ENCODE measurements at regions not wholly inside any gene's neighbourhood (a gene's known extent, or its start where the extent isn't known, plus 50 kb on each side); places are given as distances from the start of the nearest gene placed in this dataset.

DNA sequence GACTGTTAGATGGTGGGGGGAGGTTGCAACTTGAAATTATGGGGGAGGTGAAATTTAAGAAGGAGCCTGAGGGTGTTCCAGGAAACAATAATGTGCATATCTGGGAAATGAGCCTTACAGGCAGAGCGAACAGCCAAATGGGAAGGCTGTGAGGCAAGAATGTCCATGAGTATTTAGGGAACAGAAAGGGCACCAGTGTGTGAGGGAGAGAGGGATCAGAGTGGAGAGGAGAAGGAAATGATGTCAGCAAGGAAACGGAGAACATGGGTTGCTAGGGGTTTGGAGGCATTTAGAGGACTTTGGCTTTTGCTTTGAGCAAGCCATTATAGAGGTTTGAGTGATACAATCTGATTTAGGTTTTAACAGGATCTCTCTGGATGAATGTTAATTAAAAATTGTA lies 285.4 kb downstream of the TLE4 start:
- TF ChIP-seq, protein P1, sequence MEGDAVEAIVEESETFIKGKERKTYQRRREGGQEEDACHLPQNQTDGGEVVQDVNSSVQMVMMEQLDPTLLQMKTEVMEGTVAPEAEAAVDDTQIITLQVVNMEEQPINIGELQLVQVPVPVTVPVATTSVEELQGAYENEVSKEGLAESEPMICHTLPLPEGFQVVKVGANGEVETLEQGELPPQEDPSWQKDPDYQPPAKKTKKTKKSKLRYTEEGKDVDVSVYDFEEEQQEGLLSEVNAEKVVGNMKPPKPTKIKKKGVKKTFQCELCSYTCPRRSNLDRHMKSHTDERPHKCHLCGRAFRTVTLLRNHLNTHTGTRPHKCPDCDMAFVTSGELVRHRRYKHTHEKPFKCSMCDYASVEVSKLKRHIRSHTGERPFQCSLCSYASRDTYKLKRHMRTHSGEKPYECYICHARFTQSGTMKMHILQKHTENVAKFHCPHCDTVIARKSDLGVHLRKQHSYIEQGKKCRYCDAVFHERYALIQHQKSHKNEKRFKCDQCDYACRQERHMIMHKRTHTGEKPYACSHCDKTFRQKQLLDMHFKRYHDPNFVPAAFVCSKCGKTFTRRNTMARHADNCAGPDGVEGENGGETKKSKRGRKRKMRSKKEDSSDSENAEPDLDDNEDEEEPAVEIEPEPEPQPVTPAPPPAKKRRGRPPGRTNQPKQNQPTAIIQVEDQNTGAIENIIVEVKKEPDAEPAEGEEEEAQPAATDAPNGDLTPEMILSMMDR (IDR thresholded peaks at IDR 0.05; ENCODE audit: low read depth, low read length, missing control alignments): no peak
- H3K4me3 ChIP-seq (ENCODE audit: low read depth, low read length): no peak overlapping the region
- no peak for DNase-seq (ENCODE audit: low read depth)

DNA sequence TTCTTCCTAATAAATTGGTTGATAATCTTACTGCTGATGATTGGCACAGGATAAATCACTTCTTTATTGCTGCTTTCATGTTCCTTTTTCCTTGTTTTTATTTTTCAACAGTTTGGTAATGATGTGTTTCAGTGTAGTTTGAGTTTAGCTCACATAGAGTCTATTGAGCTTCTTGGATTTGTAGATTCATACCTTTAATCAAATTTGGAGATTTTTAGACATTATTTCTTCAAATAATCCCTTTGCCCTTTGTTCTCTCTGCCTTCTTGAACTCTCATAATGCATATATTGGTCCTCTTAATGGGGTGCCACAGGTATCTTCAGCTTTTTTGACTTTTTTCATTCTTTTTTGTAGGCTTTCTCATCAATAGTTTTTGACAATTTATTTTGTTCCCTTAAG lies 275.3 kb downstream of the TLE4 start:
- no peak overlapping the region for H3K4me3 ChIP-seq (ENCODE audit: low read depth, low read length)
- TF ChIP-seq, protein P1 (IDR thresholded peaks at IDR 0.05; ENCODE audit: low read depth, low read length, missing control alignments): no peak
- DNase-seq (ENCODE audit: low read depth): no peak

DNA sequence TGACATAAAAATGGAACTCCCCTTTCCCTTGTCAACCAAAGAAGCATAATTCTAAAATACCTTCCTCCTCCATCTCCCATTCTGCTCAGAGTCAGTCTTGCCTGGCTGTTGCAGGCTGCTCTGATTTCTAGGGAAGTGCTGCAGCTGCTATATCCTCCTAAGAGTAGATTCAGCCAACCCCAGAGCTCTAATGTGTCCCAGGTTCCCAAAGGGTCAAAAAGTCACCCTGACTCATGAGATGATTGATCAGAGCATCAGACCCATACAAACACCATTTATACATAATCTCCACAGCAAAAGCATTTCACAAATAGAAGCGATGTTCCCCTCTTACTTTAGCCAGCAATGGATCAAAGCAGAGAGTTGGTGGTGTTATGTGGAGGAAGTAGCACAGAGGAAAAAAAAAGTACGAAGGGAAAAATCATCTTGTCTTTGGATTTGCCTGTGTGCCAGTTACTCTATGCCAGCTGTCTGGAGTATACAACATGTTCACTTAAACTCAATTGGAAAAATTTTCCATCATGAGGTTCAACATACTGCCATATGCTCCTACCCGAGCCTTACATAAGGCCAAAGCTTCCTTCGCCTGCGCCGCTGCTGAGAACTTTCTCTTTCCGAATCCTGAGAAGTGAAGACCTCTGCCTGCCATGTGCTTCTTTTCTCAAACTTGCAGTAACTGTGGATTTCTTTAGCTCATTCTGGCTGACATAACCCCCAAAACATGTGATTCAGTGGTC lies 258.0 kb downstream of the TLE4 start:
- no peak for DNase-seq (ENCODE audit: low read depth)
- TF ChIP-seq, protein P1 (IDR thresholded peaks at IDR 0.05; ENCODE audit: low read depth, low read length, missing control alignments): no peak
- no peak overlapping the region for H3K4me3 ChIP-seq (ENCODE audit: low read depth, low read length)

DNA sequence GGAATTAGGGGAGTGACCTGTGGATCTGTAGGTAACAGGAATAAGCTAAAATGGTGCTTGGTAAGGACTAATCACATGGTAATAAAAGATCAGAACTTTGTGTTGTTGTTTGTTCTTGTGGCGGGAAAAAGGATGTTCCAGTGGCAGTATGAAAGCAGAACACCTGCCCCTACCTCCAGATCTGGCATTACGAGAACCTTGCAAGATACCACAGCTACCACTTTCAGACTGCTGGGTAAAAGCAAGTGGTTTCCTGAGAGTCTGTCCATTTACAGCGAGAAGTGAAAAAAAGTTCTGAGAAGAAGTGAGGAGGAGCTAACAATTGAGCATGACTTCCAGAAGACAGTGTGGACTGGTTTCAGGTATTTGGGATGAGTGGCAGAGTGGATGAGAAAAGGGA lies 252.5 kb downstream of the TLE4 start:
- TF ChIP-seq, protein P1 (IDR thresholded peaks at IDR 0.05; ENCODE audit: low read depth, low read length, missing control alignments): no peak
- DNase-seq (ENCODE audit: low read depth): peak; percentile 36
- H3K4me3 ChIP-seq (ENCODE audit: low read depth, low read length): no peak overlapping the region

DNA sequence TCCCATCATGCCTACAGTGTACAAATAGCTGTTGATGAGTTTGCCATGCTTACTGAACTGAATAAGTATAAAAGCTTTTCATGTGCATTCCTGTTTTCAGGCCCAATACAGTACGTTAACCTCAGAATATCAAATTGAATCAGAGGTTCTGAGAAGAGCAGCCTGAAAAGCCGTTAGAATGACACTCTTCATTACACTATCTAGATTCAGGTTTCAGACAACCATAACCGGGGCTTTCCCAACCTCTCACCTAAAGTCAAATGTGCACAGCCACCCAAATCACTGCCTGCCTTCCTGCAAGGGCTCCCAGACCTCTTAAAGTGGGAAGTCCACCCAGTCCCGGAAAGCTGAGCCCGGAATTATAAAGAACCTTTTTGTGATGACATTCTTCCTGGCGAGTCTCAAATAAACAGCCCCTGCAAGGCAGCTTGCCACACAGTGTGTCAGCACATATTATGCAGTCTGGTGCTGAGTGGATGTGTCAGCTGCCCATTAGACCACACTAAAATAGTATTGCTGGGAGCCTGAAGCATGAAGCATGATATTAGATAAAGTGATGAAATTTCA lies 245.8 kb downstream of the TLE4 start:
- no peak overlapping the region for H3K4me3 ChIP-seq (ENCODE audit: low read depth, low read length)
- DNase-seq (ENCODE audit: low read depth): no peak

DNA sequence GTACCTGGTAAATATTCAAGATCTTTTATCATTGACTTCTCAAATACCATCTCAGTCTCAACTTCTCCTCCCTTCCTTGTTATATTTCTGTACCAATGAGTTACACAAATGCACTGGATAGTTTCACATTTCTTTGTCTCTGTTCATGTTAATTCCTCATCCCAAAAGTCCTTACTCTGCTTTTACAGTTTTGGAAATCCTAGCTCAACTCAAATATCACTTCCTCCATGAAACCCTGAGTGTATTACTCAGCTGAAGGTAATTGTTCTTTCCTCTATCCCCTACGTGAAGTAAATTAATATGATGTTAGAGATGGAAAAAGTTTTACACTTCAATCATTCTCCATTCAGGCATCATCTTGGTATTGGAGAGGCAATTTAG lies 241.5 kb downstream of the TLE4 start:
- DNase-seq (ENCODE audit: low read depth): no peak
- TF ChIP-seq, protein P1 (IDR thresholded peaks at IDR 0.05; ENCODE audit: low read depth, low read length, missing control alignments): no peak

More for the DNA sequence above, 245.8 kb downstream of the TLE4 start:
- TF ChIP-seq, protein P1 (IDR thresholded peaks at IDR 0.05; ENCODE audit: low read depth, low read length, missing control alignments): no peak

More for the DNA sequence above, 241.5 kb downstream of the TLE4 start:
- no peak overlapping the region; the same call in 1 of the 2 replicates for H3K4me3 ChIP-seq (ENCODE audit: low read depth, low read length)
